ENCODE measurements at regions not wholly inside any gene's neighbourhood (a gene's known extent, or its start where the extent isn't known, plus 50 kb on each side); places are given as distances from the start of the nearest gene placed in this dataset.
A peak's percentile ranks its signal among the peaks of the same experiment; 100 is the strongest.

GRCh38 chr2:121075641-121076497, 209.1 kb downstream of the TFCP2L1 start:
- DNase-seq (ENCODE audit: low read depth) = no peak

- no peak for DNase-seq (ENCODE audit: low read depth)
Measured at GRCh38 chr2:121076498-121076820, 208.5 kb downstream of the TFCP2L1 start.

GRCh38 chr2:121076885-121077549, 208.0 kb downstream of the TFCP2L1 start:
- DNase-seq (ENCODE audit: low read depth) = peak; percentile 35

- DNase-seq (ENCODE audit: low read depth) = no peak
Measured at GRCh38 chr2:121078899-121079298, 206.1 kb downstream of the TFCP2L1 start.

- no peak for DNase-seq (ENCODE audit: low read depth)
Measured at GRCh38 chr2:121080013-121080772, 204.8 kb downstream of the TFCP2L1 start.

- DNase-seq (ENCODE audit: low read depth) = no peak
Measured at GRCh38 chr2:121081701-121082100, 203.3 kb downstream of the TFCP2L1 start.

GRCh38 chr2:121082191-121082590, 202.8 kb downstream of the TFCP2L1 start:
- DNase-seq (ENCODE audit: low read depth) = no peak

GRCh38 chr2:121084130-121084680, 200.8 kb downstream of the TFCP2L1 start:
- DNase-seq (ENCODE audit: low read depth) = no peak

GRCh38 chr2:121085801-121086200, 199.2 kb downstream of the TFCP2L1 start:
- no peak for DNase-seq (ENCODE audit: low read depth)

GRCh38 chr2:121086450-121086849, 198.6 kb downstream of the TFCP2L1 start:
- no peak for DNase-seq (ENCODE audit: low read depth)

- DNase-seq (ENCODE audit: low read depth) = no peak
Measured at GRCh38 chr2:121087117-121087516, 197.9 kb downstream of the TFCP2L1 start.

- DNase-seq (ENCODE audit: low read depth) = no peak
Measured at GRCh38 chr2:121088251-121089165, 196.5 kb downstream of the TFCP2L1 start.

- no peak for DNase-seq (ENCODE audit: low read depth)
Measured at GRCh38 chr2:121089166-121089510, 195.9 kb downstream of the TFCP2L1 start.

GRCh38 chr2:121090088-121090715, 194.8 kb downstream of the TFCP2L1 start:
- DNase-seq (ENCODE audit: low read depth) = no peak

- no peak for DNase-seq (ENCODE audit: low read depth)
Measured at GRCh38 chr2:121092095-121092494, 192.9 kb downstream of the TFCP2L1 start.

GRCh38 chr2:121093692-121094091, 191.3 kb downstream of the TFCP2L1 start:
- no peak for DNase-seq (ENCODE audit: low read depth)

- DNase-seq (ENCODE audit: low read depth) = no peak
Measured at GRCh38 chr2:121094101-121094500, 190.9 kb downstream of the TFCP2L1 start.

- DNase-seq (ENCODE audit: low read depth) = no peak
Measured at GRCh38 chr2:121094845-121095244, 190.2 kb downstream of the TFCP2L1 start.

- DNase-seq (ENCODE audit: low read depth) = no peak
Measured at GRCh38 chr2:121095257-121096080, 189.5 kb downstream of the TFCP2L1 start.

- no peak for DNase-seq (ENCODE audit: low read depth)
Measured at GRCh38 chr2:121096611-121097010, 188.4 kb downstream of the TFCP2L1 start.
